ENCODE measurements at regions not wholly inside any gene's neighbourhood (a gene's known extent, or its start where the extent isn't known, plus 50 kb on each side); places are given as distances from the start of the nearest gene placed in this dataset.

GRCh38 chr6:84356907-84357306 is 129.5 kb upstream of the CEP162 start:
- no peak for TF ChIP-seq CTCF (conservative IDR thresholded peaks at IDR 0.05; ENCODE audit: low read depth, low read length)
- no peak overlapping the region for H3K4me3 ChIP-seq (ENCODE audit: low read depth, low read length)
- DNase-seq (ENCODE audit: low read depth): no peak

- TF ChIP-seq CTCF (conservative IDR thresholded peaks at IDR 0.05; ENCODE audit: low read depth, low read length): no peak
- H3K4me3 ChIP-seq (ENCODE audit: low read depth, low read length): no peak overlapping the region
- no peak for DNase-seq (ENCODE audit: low read depth)
Observed at GRCh38 chr6:84353459-84354423, 126.3 kb upstream of the CEP162 start.

- DNase-seq (ENCODE audit: low read depth): no peak
- TF ChIP-seq CTCF (conservative IDR thresholded peaks at IDR 0.05; ENCODE audit: low read depth, low read length): no peak
Observed at GRCh38 chr6:84350397-84350796, 123.0 kb upstream of the CEP162 start.

GRCh38 chr6:84349542-84349941 is 122.1 kb upstream of the CEP162 start:
- no peak overlapping the region for H3K4me3 ChIP-seq (ENCODE audit: low read depth, low read length)
- DNase-seq (ENCODE audit: low read depth): no peak
- TF ChIP-seq CTCF (conservative IDR thresholded peaks at IDR 0.05; ENCODE audit: low read depth, low read length): no peak

More at GRCh38 chr6:84350397-84350796, 123.0 kb upstream of the CEP162 start:
- H3K4me3 ChIP-seq (ENCODE audit: low read depth, low read length): no peak overlapping the region

GRCh38 chr6:84348801-84349200 is 121.4 kb upstream of the CEP162 start:
- DNase-seq (ENCODE audit: low read depth): no peak
- no peak for TF ChIP-seq CTCF (conservative IDR thresholded peaks at IDR 0.05; ENCODE audit: low read depth, low read length)
- no peak overlapping the region for H3K4me3 ChIP-seq (ENCODE audit: low read depth, low read length)

- TF ChIP-seq CTCF (conservative IDR thresholded peaks at IDR 0.05; ENCODE audit: low read depth, low read length): peak; percentile 26
- DNase-seq (ENCODE audit: low read depth): no peak
- H3K4me3 ChIP-seq (ENCODE audit: low read depth, low read length): no peak overlapping the region
Observed at GRCh38 chr6:84346372-84346771, 118.9 kb upstream of the CEP162 start.

- no peak for TF ChIP-seq CTCF (conservative IDR thresholded peaks at IDR 0.05; ENCODE audit: low read depth, low read length)
- H3K4me3 ChIP-seq (ENCODE audit: low read depth, low read length): no peak overlapping the region
- DNase-seq (ENCODE audit: low read depth): no peak
Observed at GRCh38 chr6:84344005-84344404, 116.6 kb upstream of the CEP162 start.
